ENCODE measurements at regions not wholly inside any gene's neighbourhood (a gene's known extent, or its start where the extent isn't known, plus 50 kb on each side); places are given as distances from the start of the nearest gene placed in this dataset.

DNA sequence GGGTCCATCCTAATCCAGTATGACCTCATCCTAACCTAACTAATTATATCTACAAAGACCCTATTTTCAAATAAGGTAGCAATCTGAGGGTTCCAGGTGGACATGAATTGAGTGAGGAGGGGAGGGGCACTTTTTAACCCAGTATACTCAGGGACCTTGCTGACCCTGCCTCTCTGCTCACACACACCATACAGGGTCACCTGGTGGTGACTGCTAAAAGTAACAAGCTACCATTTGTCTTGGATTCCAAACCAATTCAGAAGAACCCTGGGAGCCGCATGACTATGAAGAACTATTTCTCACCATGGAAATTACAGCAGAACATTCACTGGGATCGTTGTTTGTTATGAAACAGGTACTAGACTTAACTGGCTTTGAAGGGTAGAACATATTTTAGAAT lies 151.9 kb downstream of the LACC1 start:
- no peak for DNase-seq (ENCODE audit: low read depth)
- TF ChIP-seq, protein P1, sequence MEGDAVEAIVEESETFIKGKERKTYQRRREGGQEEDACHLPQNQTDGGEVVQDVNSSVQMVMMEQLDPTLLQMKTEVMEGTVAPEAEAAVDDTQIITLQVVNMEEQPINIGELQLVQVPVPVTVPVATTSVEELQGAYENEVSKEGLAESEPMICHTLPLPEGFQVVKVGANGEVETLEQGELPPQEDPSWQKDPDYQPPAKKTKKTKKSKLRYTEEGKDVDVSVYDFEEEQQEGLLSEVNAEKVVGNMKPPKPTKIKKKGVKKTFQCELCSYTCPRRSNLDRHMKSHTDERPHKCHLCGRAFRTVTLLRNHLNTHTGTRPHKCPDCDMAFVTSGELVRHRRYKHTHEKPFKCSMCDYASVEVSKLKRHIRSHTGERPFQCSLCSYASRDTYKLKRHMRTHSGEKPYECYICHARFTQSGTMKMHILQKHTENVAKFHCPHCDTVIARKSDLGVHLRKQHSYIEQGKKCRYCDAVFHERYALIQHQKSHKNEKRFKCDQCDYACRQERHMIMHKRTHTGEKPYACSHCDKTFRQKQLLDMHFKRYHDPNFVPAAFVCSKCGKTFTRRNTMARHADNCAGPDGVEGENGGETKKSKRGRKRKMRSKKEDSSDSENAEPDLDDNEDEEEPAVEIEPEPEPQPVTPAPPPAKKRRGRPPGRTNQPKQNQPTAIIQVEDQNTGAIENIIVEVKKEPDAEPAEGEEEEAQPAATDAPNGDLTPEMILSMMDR (IDR thresholded peaks at IDR 0.05; ENCODE audit: insufficient read depth, low read length, poor library complexity, severe bottlenecking) = no peak
- H3K4me3 ChIP-seq (ENCODE audit: low read depth, low read length) = no peak overlapping the region
- no peaks in the 10 kb centered on the region for H3K36me3 ChIP-seq (ENCODE audit: control insufficient read depth, insufficient read depth, low read length)
- H3K27me3 ChIP-seq (ENCODE audit: control insufficient read depth, insufficient read depth, low read length) = no peaks in the 10 kb centered on the region

DNA sequence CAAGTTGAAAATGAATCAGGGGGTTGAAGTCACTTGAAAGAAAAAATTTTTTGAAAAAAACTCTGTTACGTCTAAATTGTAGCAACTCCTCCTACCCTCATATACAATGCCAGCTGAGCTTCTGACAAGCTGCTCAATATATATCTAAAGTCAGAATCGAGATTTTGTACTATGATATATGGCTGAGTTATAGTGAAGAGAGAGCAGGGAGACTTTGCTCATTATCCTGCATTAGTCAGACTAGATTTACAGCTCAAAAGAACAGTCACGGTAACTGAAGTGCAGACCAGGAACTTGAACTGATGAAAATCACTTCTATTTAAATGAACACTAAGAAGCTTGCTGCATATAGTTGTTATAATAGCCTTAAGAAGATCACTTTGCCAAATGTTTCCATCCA lies 153.1 kb downstream of the LACC1 start:
- Histone ChIP-seq H3K36me3 (ENCODE audit: control insufficient read depth, insufficient read depth, low read length) (no peaks in the 10 kb centered on the region), H3K4me3 (ENCODE audit: low read depth, low read length) (no peak overlapping the region), H3K27me3 (ENCODE audit: control insufficient read depth, insufficient read depth, low read length) (no peaks in the 10 kb centered on the region)
- TF ChIP-seq, protein P1 (IDR thresholded peaks at IDR 0.05; ENCODE audit: insufficient read depth, low read length, poor library complexity, severe bottlenecking) = no peak
- DNase-seq (ENCODE audit: low read depth) = no peak

DNA sequence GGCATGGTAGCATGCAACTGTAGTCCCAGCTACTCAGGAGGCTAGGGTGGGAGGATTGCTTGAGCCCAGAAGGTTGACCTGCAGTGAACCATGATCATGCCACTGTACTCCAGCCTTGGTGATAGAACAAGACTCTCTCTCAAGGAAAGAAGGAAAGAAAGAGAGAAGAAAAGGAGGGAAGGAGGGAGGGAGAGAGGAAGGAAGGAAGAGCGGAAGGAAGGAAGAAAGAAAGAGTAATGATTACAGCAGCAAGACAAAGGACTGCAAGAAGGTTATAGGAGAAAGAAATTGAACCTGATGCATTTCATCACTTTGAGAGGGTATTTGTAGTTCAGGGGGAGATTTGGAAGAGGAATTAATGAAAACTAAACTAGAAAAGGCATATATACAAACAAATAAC lies 155.7 kb downstream of the LACC1 start:
- H3K36me3 ChIP-seq (ENCODE audit: control insufficient read depth, insufficient read depth, low read length) = no peaks in the 10 kb centered on the region
- H3K27me3 ChIP-seq (ENCODE audit: control insufficient read depth, insufficient read depth, low read length) = no peaks in the 10 kb centered on the region
- no peak overlapping the region for H3K4me3 ChIP-seq (ENCODE audit: low read depth, low read length)
- TF ChIP-seq, protein P1 (IDR thresholded peaks at IDR 0.05; ENCODE audit: insufficient read depth, low read length, poor library complexity, severe bottlenecking) = no peak
- no peak for DNase-seq (ENCODE audit: low read depth)

GRCh38 chr13:44040070-44040817 lies 160.5 kb downstream of the LACC1 start:
- DNase-seq (ENCODE audit: low read depth) = no peak
- H3K4me3 ChIP-seq (ENCODE audit: low read depth, low read length) = no peak overlapping the region
- no peaks in the 10 kb centered on the region for H3K27me3 ChIP-seq (ENCODE audit: control insufficient read depth, insufficient read depth, low read length)
- no peaks in the 10 kb centered on the region for H3K36me3 ChIP-seq (ENCODE audit: control insufficient read depth, insufficient read depth, low read length)
- TF ChIP-seq, protein P1 (IDR thresholded peaks at IDR 0.05; ENCODE audit: insufficient read depth, low read length, poor library complexity, severe bottlenecking) = no peak

GRCh38 chr13:44040818-44041100 lies 161.1 kb downstream of the LACC1 start:
- DNase-seq (ENCODE audit: low read depth) = no peak
- TF ChIP-seq, protein P1 (IDR thresholded peaks at IDR 0.05; ENCODE audit: insufficient read depth, low read length, poor library complexity, severe bottlenecking) = no peak
- no peak overlapping the region for H3K4me3 ChIP-seq (ENCODE audit: low read depth, low read length)
- no peaks in the 10 kb centered on the region for H3K27me3 ChIP-seq (ENCODE audit: control insufficient read depth, insufficient read depth, low read length)
- no peaks in the 10 kb centered on the region for H3K36me3 ChIP-seq (ENCODE audit: control insufficient read depth, insufficient read depth, low read length)

DNA sequence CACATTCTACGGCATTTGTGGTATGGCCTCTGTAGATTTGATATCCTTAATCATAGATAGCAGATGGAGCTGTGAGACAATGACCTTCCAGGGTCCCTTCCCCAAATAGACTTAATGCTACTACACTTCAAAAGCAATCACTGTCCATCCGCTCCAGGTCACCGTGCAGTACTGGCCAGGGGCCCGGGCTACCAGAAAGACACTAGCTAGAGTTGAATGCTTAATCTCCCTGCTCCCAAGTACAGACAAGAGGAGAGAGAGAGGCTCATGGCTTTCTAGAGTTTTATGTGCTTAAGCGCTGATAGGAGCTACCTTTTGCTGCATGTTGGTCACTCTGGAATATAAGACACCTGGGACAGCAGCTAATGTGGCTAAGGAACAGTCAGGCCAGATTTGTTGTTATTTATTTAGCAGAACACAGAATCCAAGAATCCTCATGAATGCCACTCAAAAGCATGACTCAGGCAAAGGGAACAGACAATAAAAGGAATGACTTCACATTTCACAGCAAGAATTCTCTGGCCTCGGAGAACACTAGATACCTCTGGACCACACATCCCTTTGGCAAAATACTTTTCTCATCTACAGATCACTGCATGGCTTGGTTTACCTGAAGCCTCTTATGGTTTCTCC lies 165.0 kb downstream of the LACC1 start:
- H3K27me3 ChIP-seq (ENCODE audit: control insufficient read depth, insufficient read depth, low read length) = no peaks in the 10 kb centered on the region
- no peaks in the 10 kb centered on the region for H3K36me3 ChIP-seq (ENCODE audit: control insufficient read depth, insufficient read depth, low read length)
- TF ChIP-seq, protein P1 (IDR thresholded peaks at IDR 0.05; ENCODE audit: insufficient read depth, low read length, poor library complexity, severe bottlenecking) = no peak
- DNase-seq (ENCODE audit: low read depth) = no peak
- no peak overlapping the region for H3K4me3 ChIP-seq (ENCODE audit: low read depth, low read length)
